RWPE1 (cell line): ENCODE measurements at regions not wholly inside any gene's neighbourhood (a gene's known extent, or its start where the extent isn't known, plus 50 kb on each side); places are given as distances from the start of the nearest gene placed in this dataset.

Source experiments
- CTCF ChIA-PET: fragments of 350-600 bp; sonication (Branson Sonifier 250); formaldehyde crosslinking; extraction: SDS; loops from one replicate; lab custom pipeline; 2021; lab: Yijun Ruan, JAX
- POLR2A ChIA-PET: fragments of 400-600 bp; formaldehyde crosslinking; extraction: SDS; loops from one replicate; lab custom pipeline; 2020; ENCODE audit warnings: antibody characterized with exemption; ENCODE audit not compliant: low non-redundant PET; lab: Yijun Ruan, JAX
- DNase-seq: peaks from one replicate; pipeline ENCODE4 v3.0.0; 2012; ENCODE audit warnings: low spot score
- H3K27ac ChIP-seq: fragments of 450-650 bp; 2 replicates; pipeline ENCODE4 v1.5.1; 2017
- CTCF ChIP-seq: fragments of 450-650 bp; conservative IDR thresholded peaks from 2 replicates; pipeline ENCODE4 v1.5.1; 2017; ENCODE audit warnings: low read depth, mild to moderate bottlenecking

- no peak for TF ChIP-seq CTCF
- CTCF ChIA-PET, result interaction anchor here (0.7 kb wide), 1 partner anchor 440 kb away, joined by 4 read pairs; no protein-coding TSS in a partner anchor
- H3K27ac ChIP-seq, result no peak overlapping the region
- no peak for DNase-seq
- POLR2A ChIA-PET, result no interaction called here
These were observed 142.6 kb upstream of the PPARGC1A start for GRCh38 chr4:24032371-24032989.

- CTCF ChIA-PET, result interaction anchor here (0.5 kb wide), 1 partner anchor 174 kb away, joined by 3 read pairs; no protein-coding TSS in a partner anchor
- no peak for DNase-seq
These were observed 136.7 kb upstream of the PPARGC1A start for GRCh38 chr4:24026596-24026995.

DNA sequence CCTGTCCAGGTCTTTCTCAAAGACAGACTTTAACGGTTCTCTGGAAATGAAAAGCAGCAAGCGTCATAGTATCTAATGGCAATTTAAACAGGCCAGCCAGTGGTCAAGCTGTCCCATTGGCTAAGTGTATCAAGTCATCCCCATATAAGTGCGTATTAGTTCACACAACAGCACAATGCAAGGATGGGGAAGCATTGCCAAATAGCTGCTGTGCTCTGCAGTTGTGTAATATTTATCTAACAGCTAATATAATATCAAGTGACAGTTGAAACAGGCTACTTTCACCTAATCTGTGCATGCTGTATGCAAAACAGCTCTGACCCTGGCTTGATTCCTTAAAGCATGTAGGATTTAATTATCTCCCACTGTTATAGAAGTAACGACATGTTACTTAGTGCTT is 134.8 kb upstream of the PPARGC1A start:
- DNase-seq, result no peak
- TF ChIP-seq CTCF, result no peak
- ChIA-PET CTCF (no interaction called here), POLR2A (no interaction called here)
- H3K27ac ChIP-seq, result no peak overlapping the region

More at GRCh38 chr4:24026596-24026995, 136.7 kb upstream of the PPARGC1A start:
- H3K27ac ChIP-seq, result no peak overlapping the region
- TF ChIP-seq CTCF, result no peak
- POLR2A ChIA-PET, result no interaction called here

- ChIA-PET CTCF (no interaction called here), POLR2A (no interaction called here)
- no peak overlapping the region for H3K27ac ChIP-seq
- DNase-seq, result no peak
- TF ChIP-seq CTCF, result no peak
These were observed 134.3 kb upstream of the PPARGC1A start for GRCh38 chr4:24024157-24024556.

DNA sequence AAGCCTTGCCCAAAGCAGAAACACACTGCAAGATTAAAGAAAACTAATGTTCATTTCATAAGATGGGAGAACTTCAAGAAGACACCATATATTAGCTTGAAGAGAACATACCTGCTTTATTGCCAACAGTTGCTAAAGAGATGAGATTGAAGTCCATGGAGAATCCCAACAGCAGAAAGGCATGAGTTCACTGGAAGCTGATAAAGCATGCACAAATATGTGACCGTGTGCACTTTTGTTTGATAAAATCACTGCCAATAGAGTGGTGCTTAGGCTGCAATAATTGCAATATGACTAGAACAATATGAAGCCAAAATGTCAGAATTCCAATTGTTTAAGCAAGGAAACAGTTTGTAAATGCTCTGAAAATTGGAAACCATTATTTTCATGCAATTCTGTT is 125.9 kb upstream of the PPARGC1A start:
- POLR2A ChIA-PET, result no interaction called here
- no peak overlapping the region for H3K27ac ChIP-seq
- CTCF ChIA-PET, result interaction anchor here (0.5 kb wide), 1 partner anchor 10 kb away, joined by 5 read pairs; no protein-coding TSS in a partner anchor
- TF ChIP-seq CTCF, result no peak
- no peak for DNase-seq

- no peak for DNase-seq
- no peak overlapping the region for H3K27ac ChIP-seq
- ChIA-PET CTCF (no interaction called here), POLR2A (no interaction called here)
- TF ChIP-seq CTCF, result no peak
These were observed 124.0 kb upstream of the PPARGC1A start for GRCh38 chr4:24013668-24014422.
